DOHH2 (cell line): ENCODE measurements at regions not wholly inside any gene's neighbourhood (a gene's known extent, or its start where the extent isn't known, plus 50 kb on each side); places are given as distances from the start of the nearest gene placed in this dataset.

Experiments used
- H3F3A ChIP-seq: fragments of 200-600 bp; sonication (generic), shearing (Covaris generic); 2 replicates; pipeline ENCODE4 v1.6.0; 2016; ENCODE audit warnings: antibody characterized with exemption, mild to moderate bottlenecking; ENCODE audit not compliant: control insufficient read depth, insufficient read depth
- H3K27ac ChIP-seq: fragments of 200-600 bp; sonication (generic); 2 replicates; pipeline ENCODE4 v1.5.1; 2014; ENCODE audit warnings: low read depth, mild to moderate bottlenecking, low read length, moderate library complexity
- H3K27me3 ChIP-seq: fragments of 200-600 bp; sonication (generic); 2 replicates; pipeline ENCODE4 v1.6.1; 2014; ENCODE audit warnings: mild to moderate bottlenecking, low read length, mixed read lengths; ENCODE audit not compliant: control insufficient read depth
- H3K36me3 ChIP-seq: fragments of 200-600 bp; sonication (generic); 2 replicates; pipeline ENCODE4 v1.6.1; 2014; ENCODE audit warnings: mild to moderate bottlenecking, low read length, moderate library complexity, mixed read lengths; ENCODE audit not compliant: control insufficient read depth
- H3K4me1 ChIP-seq: fragments of 200-600 bp; sonication (generic); 2 replicates; pipeline ENCODE4 v1.6.1; 2014; ENCODE audit warnings: mild to moderate bottlenecking, low read length, mixed read lengths; ENCODE audit not compliant: control insufficient read depth
- H3K4me2 ChIP-seq: fragments of 200-600 bp; sonication (generic); 2 replicates; pipeline ENCODE4 v1.6.0; 2014; ENCODE audit warnings: mild to moderate bottlenecking, low read length, moderate library complexity
- H3K4me3 ChIP-seq: fragments of 200-600 bp; sonication (generic); 2 replicates; pipeline ENCODE4 v1.5.1; 2014; ENCODE audit warnings: mild to moderate bottlenecking, low read length, mixed read lengths
- H3K79me2 ChIP-seq: fragments of 200-600 bp; sonication (generic); 2 replicates; pipeline ENCODE4 v1.6.1; 2014; ENCODE audit warnings: mild to moderate bottlenecking, low read length, mixed read lengths; ENCODE audit not compliant: control insufficient read depth
- H3K9me2 ChIP-seq: fragments of 200-600 bp; sonication (generic); replicated peaks from 2 replicates; pipeline ENCODE4 v1.6.1; 2014; ENCODE audit warnings: mild to moderate bottlenecking, low read length, mixed read lengths; ENCODE audit not compliant: control insufficient read depth
- H3K9me3 ChIP-seq: fragments of 200-600 bp; sonication (generic); 2 replicates; pipeline ENCODE4 v1.6.1; 2014; ENCODE audit warnings: antibody characterized with exemption, low read length, mixed read lengths; ENCODE audit not compliant: control insufficient read depth, insufficient read depth
- H4K20me1 ChIP-seq: fragments of 200-600 bp; sonication (generic); 2 replicates; pipeline ENCODE4 v1.6.0; 2014; ENCODE audit warnings: low read depth, mild to moderate bottlenecking, antibody characterized with exemption, low read length, moderate library complexity; ENCODE audit not compliant: control insufficient read depth, insufficient read depth
- EZH2phosphoT487 ChIP-seq: fragments of 200-600 bp; sonication (generic); IDR thresholded peaks from 2 replicates; pipeline ENCODE4 v1.6.1; 2017; ENCODE audit warnings: borderline replicate concordance, mild to moderate bottlenecking, antibody characterized with exemption, low read length, moderate library complexity, mixed read lengths
- TF ChIP-seq, protein P1 (sequence below): fragments of 200-600 bp; sonication (generic); IDR thresholded peaks from one replicate; pipeline ENCODE4 v1.5.1; 2014; ENCODE audit warnings: antibody characterized with exemption, mild to moderate bottlenecking, low read depth, low read length; ENCODE audit not compliant: poor library complexity, severe bottlenecking

DNA sequence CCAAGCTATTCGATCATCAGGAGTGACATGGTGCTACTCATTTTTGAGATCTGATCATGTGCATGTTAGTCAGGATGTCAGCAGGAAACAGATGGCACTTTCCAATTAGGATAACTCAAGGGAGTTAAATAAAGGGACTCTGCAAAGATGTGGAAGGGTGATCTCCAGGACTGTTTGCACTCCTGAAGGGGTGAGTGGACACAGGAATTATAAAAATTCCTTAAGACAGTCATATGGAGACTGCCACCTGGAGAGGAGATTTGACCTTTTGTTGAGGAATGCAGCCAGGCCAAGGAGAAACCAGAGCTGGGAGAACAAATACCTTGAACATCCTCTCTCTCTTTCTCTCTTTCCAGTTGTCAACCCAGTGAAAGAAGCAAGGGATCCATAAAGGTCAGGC, 189.1 kb downstream of the GABRG2 start:
- no peak overlapping the region for H3K27ac ChIP-seq
- H3K27me3 ChIP-seq, result no peaks in the 10 kb centered on the region
- TF ChIP-seq, protein P1, sequence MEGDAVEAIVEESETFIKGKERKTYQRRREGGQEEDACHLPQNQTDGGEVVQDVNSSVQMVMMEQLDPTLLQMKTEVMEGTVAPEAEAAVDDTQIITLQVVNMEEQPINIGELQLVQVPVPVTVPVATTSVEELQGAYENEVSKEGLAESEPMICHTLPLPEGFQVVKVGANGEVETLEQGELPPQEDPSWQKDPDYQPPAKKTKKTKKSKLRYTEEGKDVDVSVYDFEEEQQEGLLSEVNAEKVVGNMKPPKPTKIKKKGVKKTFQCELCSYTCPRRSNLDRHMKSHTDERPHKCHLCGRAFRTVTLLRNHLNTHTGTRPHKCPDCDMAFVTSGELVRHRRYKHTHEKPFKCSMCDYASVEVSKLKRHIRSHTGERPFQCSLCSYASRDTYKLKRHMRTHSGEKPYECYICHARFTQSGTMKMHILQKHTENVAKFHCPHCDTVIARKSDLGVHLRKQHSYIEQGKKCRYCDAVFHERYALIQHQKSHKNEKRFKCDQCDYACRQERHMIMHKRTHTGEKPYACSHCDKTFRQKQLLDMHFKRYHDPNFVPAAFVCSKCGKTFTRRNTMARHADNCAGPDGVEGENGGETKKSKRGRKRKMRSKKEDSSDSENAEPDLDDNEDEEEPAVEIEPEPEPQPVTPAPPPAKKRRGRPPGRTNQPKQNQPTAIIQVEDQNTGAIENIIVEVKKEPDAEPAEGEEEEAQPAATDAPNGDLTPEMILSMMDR, result no peak
- no peak for TF ChIP-seq EZH2phosphoT487
- H3K36me3 ChIP-seq, result no peaks in the 10 kb centered on the region
- no peaks in the 10 kb centered on the region for H4K20me1 ChIP-seq
- H3K79me2 ChIP-seq, result no peaks in the 10 kb centered on the region
- no peak overlapping the region for H3K4me3 ChIP-seq
- no peaks in the 10 kb centered on the region for H3K4me1 ChIP-seq
- no peaks in the 10 kb centered on the region for H3F3A ChIP-seq
- H3K9me3 ChIP-seq, result no peaks in the 10 kb centered on the region
- no peak overlapping the region for H3K4me2 ChIP-seq
- H3K9me2 ChIP-seq, result no peaks in the 10 kb centered on the region

DNA sequence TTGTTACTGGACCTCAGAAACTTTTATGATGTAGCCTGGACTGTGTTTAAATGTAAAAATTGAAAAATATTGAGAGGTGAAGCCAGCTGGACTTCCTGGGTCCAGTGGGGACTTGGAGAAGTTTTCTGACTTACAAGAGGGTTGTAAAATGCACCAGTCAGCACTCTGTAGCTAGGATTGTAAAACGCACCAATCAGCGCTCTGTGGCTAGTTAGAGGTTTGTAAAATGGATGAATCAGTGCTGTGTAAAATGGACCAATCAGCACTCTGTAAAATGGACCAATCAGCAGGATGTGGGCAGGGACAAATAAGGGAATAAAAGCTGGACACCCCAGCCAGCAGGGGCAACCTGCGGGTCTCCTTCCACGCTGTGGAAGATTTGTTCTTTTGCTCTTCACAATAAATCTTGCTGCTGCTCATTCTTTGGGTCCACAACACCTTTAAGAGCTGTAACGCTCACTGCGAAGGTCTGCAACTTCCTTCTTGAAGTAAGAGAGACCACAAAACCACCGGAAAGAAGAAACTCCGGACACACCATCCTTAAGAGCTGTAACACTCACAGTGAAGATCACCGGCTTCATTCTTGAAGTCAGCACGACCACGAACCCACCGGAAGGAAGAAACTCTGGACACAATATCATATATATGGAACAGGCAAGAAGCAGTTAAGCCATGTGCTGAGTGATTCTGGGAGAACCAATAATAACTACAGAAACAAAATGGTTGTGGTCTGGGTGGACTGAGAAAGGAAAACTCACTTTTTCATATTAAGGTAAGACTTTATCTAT, 201.3 kb downstream of the GABRG2 start:
- Histone ChIP-seq H3K9me2 (no peaks in the 10 kb centered on the region), H3K27ac (no peak overlapping the region), H3K27me3 (no peaks in the 10 kb centered on the region), H3F3A (no peaks in the 10 kb centered on the region), H3K9me3 (no peaks in the 10 kb centered on the region), H3K4me2 (no peak overlapping the region), H3K4me3 (no peak overlapping the region), H3K4me1 (no peaks in the 10 kb centered on the region), H3K36me3 (no peaks in the 10 kb centered on the region), H4K20me1 (no peaks in the 10 kb centered on the region), H3K79me2 (no peaks in the 10 kb centered on the region)
- TF ChIP-seq, protein P1, result no peak
- no peak for TF ChIP-seq EZH2phosphoT487

DNA sequence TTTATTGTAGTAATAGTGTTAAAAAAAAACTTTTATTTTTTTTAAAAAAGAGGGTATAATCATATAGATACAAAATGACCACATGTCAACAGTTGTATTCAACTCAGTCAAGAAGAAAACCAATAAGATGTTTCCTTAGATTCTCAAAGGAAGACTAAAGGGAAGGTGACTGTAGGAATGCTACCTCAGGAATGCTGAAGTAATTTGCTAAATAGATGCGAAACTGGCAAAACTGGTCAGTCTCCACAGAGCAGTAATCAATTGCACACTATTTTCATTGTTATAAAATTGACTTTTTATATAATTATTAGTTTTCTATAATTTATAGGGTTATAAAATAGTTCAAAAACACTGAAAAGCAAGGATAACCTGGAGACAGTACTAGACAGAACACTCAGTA, 204.8 kb downstream of the GABRG2 start:
- Histone ChIP-seq H3K27ac (no peak overlapping the region), H4K20me1 (no peaks in the 10 kb centered on the region), H3K4me2 (no peak overlapping the region), H3K36me3 (no peaks in the 10 kb centered on the region), H3K9me3 (no peaks in the 10 kb centered on the region), H3K4me3 (no peak overlapping the region), H3K27me3 (no peaks in the 10 kb centered on the region), H3K9me2 (no peaks in the 10 kb centered on the region), H3K4me1 (no peaks in the 10 kb centered on the region), H3K79me2 (no peaks in the 10 kb centered on the region), H3F3A (no peaks in the 10 kb centered on the region)
- TF ChIP-seq, protein P1, result no peak
- TF ChIP-seq EZH2phosphoT487, result no peak
